ENCODE measurements at regions not wholly inside any gene's neighbourhood (a gene's known extent, or its start where the extent isn't known, plus 50 kb on each side); places are given as distances from the start of the nearest gene placed in this dataset.

DNA sequence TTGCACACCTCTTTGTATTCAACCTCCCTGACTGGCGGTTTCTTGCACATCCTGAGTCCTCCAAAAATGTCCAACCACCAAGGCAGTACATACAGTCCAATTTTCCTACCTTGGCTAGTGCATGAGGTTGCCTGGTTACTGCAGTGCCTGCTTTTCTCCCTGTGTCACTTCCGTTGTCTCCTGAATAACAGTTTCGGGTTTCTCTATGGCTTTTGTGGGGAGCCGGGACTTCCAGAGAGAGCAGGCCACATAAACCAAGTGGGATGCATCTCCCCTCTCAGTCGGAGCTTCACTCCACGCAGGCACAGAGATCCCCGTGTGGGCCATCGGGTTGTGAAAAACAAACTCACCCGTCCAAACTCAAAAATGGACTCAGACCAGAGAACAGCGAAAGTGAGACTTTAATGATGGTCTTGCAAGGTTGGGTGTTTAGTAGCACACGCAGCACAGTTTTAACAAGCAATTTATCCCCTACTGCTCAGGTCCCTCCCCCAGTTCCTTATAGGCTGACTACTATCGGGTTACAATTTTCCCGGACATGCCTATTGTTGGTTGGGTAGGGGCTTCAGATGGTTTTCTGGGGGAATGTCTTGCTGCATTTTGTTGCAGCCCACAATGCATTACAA is 173.1 kb downstream of the POU4F1 start:
- DNase-seq (ENCODE audit: low spot score) (no peak), ATAC-seq (no peak)
- intact Hi-C loops (cut with DNase I), result no loop called here

DNA sequence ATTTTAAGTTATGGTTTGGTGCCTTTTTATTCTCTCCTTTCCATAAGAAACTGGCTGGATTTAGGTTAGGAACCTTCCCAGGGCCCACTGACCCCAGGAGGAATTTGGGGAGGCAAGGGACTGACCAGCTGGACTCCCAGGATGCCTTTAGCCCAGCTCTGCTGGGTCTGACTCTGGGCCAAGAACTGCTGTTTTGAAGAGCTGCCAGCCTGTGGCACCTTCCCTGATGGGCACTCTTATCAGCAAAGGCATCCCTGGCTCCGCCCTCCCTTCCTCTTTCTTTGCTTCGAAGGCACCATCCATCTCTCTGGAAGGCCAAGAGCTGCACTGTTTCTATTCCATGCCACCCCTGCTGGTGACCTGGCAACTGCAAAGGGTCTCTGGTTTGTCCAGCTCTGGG is 174.7 kb downstream of the POU4F1 start:
- intact Hi-C loops (cut with DNase I), result no loop called here
- DNase-seq (ENCODE audit: low spot score), result no peak
- no peak for ATAC-seq

DNA sequence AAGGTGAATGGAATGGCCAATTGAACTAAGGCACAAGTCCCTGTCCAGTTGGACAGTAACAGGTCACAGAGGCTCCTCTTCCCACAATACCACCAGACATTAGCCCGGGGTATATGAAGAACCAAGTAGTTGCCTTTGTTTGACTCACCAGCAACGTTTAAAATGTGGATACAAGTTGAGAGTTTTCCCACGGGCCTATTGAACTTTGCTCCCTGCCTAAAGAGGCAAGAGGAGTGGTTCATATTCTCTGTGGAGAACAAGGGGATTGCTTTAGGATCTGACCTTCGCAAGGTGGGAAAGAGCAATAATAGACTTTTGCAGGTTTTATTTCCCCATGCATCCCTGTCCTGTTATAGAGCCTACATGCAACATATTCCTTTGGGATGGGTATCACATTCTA is 177.2 kb downstream of the POU4F1 start:
- ATAC-seq, result no peak
- intact Hi-C loops (cut with DNase I), result no loop called here

DNA sequence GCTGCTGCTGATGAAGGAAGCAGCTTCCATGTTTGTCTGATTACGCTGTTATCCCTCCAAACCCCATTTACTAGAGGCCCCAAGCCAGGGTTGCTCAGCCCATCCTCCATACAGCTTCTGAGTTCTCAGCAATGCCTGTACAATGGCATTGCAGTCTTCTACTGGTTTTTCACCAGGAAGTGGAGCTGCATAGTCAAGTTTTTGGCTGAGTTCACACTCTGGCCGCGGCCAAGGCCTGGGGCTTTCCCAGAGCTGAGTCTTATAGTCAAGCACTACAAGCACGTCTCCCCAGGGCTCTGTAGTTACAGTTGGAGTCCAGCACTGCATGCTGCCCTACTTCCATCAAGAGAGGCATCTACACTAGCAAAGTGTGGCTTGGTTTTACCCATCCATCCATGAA is 182.5 kb downstream of the POU4F1 start:
- DNase-seq (ENCODE audit: low spot score) (no peak), ATAC-seq (no peak)
- intact Hi-C loops (cut with DNase I), result no loop called here

More for the DNA sequence above, 177.2 kb downstream of the POU4F1 start:
- no peak for DNase-seq (ENCODE audit: low spot score)

DNA sequence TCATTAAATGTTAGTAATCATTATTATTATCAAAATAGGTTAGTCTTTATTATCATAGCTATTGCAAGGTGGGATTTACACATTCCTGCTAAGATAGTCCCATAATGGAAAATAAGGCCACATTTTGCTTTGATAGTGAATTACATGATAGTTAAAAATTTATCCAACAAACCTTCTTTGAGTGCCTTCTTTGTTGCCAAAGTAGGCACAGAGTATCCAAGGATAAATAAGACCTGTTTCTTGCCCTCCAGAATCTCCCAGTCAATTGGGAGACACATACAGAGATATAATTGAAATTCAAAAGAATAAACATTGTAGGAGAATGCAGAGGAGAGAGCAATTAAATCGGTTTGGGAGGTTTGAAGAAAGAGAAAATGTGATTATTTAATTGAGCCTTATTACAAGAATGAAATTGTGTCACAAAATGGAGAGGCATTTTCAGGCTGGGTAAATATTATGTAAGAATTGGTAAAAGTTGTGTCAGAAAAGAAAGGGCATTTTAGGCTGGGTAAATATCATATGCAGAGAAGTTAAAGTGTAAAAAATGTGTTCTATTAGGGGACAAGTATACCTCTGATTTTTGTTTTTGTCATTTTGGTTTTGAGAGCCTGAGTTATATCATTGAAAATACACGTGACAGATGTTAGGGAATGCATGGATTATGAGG is 189.3 kb downstream of the POU4F1 start:
- intact Hi-C loops (cut with DNase I), result no loop called here
- ATAC-seq (no peak), DNase-seq (ENCODE audit: low spot score) (no peak)

DNA sequence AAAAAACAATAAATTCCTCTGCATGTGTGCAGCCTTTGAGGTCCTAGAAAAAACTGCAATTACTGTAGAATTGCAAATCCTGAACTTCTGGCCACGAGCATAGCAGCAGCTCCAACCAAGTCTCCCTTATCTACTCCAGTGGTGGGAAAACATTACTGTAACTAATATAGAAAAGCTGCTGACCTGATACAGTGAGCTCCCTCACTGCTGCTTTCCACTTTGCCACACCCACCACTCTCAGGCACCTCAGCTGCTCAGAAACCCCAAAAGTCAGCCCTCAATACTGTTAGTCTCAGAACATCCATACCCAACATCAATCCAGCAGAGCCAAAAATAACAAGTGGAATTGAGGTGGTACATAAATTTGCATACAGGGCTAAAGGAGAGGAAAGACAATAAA is 192.5 kb downstream of the POU4F1 start:
- intact Hi-C loops (cut with DNase I), result no loop called here
- DNase-seq (ENCODE audit: low spot score) (no peak), ATAC-seq (no peak)

DNA sequence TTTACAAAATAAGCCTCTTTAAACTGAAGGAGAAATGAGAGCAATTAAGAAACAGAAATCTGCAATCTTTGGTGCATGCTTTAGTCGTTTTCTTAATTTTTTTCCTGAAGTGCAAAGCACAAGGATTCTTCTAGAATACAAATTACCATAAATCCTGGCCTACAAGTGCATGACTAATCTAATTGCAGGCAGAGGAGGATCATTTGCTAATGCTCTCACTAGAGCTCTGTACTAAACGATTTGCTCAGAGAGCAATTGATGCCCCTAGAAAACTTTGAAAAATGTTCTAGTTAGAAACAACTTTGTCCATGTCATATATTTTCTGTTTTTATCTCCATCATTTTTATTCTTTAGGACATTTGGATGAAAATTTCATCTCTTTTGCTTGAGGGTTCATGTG is 193.2 kb downstream of the POU4F1 start:
- ATAC-seq (no peak), DNase-seq (ENCODE audit: low spot score) (no peak)
- intact Hi-C loops (cut with DNase I), result no loop called here

DNA sequence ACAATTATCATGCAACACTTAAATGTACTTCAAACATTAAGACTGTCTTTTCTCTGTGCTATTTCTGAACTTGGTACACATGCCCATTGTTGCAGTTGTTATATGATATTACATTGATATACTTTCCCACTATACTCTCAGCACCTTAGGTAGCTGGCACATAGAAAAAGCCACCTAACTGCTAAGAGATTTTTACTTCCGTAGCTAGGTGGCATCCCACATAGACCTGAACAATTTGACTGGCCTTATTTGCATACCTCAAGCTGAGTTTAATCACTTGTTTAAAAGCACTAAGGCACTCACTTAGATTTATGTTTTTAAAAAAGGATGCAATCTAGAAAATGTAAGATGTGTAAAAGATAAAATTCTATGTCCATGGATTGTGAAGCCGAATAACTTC is 194.2 kb downstream of the POU4F1 start:
- intact Hi-C loops (cut with DNase I), result no loop called here
- DNase-seq (ENCODE audit: low spot score) (no peak), ATAC-seq (no peak)

DNA sequence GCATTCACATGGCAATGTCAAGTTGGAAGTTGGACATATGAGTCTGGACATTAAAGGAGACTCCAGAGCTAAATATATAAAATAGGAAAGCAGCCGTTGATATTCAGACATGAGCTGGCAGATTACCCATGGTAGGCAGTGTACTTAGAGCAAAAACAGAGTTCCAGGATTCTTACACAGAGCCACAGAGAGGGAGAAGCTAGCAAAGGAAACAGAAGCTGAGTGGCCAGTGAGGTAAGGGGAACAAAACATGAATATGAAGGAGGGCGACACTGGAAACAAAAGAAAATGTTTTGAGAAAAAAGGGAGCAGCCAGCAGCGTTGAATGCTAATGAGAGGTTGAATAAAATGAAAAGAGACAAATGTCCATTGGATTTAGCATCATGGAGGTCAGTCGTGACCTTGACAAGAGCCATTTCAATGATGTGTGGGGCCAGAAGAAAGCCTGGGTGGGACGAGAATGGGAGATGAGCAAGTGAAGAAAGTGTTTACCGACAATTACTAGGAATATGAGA is 198.4 kb downstream of the POU4F1 start:
- DNase-seq (ENCODE audit: low spot score) (no peak), ATAC-seq (no peak)
- intact Hi-C loops (cut with DNase I), result no loop called here

DNA sequence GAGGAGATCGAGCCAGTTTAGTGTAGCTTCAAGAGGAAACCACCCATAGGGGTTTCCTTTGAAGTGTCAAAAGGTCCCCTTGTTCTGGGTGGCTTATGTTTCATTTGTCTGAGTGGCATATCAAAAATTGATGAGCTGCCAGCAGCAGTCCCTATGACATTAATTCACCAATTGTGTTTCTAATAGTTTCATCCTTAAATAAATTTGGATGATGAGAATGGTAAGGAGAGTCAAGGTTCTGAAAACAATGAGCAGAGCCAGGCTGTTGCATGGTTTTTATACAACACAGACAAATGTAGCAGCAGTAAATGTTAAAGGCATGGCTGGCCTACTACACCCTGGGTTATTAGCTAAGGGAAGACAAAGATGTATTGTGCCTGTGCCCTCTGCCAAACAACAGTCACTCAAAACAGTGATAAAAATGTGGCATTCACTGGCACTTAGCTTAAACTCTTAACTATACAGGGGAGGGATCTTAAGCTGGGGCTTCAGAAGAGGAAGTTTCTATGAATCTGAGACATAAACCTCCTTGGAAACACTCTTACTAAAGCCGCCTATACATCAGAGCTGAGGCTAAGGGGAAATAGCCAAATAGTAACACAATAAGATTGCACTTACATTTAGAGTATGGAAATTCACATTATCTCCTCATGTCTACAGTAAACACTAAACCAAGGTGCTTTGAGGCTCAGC is 200.5 kb downstream of the POU4F1 start:
- intact Hi-C loops (cut with DNase I), result no loop called here
- DNase-seq (ENCODE audit: low spot score) (no peak), ATAC-seq (no peak)

DNA sequence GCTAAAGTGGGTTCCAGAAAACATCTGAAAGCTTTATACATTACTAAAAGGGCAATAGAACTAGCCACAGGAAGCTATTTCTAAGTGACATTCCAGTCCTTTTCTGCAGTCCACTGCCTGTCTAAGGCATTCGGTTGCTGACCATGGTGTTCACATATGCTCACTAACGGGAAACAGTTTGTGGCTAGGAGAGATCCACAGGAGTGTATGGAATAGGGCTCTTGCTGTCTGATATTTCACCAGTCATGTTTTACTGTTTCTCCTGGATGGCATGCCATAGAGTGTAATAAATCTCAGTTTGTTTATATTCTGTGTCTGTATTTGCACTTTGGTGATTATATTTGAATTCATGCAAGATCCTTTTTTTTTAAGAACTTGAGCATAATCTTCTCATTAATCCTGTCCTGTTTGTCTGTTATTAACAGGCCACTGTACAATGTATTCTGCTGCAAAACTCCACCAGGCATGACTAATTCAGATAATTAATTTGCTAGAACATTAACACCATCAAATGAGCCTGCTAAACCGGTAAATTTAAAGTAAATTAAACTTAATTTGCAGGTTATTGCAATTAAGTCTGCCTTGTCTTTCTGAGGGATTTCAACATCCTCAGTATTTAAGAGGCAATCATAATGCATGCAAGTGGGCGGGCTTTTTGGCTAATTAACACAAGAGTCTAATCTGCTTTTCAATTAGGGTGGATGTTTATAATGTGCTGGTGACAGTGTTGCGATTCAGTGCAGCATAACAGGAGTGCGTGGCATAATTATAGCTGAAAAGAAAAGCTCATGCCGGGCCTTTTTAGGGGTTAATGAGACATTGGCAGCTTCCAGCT is 201.3 kb downstream of the POU4F1 start:
- ATAC-seq, result no peak
- intact Hi-C loops (cut with DNase I), result no loop called here
- DNase-seq (ENCODE audit: low spot score), result no peak

DNA sequence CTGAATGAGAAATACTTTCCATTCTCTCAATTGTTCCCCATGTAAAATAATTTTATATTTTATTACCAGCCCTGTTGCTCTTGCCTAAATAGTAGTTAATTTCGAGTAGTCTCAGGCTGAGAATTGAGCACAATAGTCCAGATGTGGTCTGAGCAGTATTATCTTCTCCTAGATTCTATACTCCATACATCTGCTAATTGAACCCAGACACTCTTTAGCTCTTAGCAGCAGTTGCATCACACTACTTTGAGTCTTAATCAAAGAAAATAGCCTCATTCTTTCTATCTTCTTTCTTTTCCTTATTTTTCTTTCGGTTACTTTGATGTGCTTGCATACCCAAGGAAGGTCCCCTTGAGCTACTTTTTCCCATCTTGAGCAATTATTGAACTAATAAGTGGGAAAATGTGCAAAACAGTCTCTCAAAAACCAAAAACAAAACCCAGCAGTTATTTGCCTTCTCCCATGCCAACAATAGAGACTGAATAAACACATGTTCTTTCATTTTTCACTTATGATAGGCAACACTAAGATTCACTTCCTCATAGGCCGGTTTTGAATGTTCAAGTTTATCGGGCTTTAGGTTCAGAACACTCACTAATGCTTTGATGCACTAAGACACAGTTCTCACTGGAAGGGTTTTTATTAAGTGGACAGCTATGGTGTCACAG is 204.5 kb downstream of the POU4F1 start:
- DNase-seq (ENCODE audit: low spot score) (no peak), ATAC-seq (no peak)
- intact Hi-C loops (cut with DNase I), result no loop called here

DNA sequence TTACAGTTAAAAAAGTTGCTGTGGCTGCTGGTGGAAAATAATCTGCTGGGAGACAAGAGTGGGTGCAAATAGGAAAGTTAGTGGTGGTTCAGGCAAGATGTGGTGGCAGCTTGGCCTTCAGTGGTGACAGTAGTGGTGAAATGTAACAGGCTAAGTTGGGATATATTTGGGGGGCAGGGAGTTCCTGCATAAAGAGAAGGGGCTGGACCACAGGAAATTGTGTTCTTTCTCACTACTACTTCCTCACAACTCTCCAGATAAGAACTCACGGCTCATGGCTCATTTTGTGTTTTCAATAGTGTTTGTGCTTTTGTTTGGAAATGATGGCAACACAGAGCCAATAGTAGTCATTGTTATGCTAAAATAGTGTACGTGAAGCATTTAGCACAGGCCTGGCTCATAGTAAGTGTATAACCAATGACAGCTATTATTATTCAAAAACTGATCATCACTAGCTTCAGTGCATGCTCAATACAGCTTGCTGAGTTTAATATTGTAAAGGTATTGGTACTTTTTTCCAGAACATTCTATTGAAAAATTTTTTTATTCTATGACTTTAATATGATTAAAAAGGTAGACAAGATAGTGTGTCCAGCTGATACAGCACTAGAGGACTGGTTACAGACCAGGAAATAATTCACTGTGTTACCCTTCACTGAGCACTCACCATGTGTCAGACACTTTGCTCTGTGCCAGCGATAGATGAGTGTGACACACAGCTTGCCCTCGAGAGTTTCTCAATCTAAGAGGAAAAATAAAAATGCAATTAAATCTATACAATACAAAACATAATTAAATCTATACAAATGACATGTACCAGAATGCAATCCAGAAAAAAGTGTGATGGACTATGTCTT is 209.8 kb downstream of the POU4F1 start:
- intact Hi-C loops (cut with DNase I), result no loop called here
- ATAC-seq (no peak), DNase-seq (ENCODE audit: low spot score) (no peak)

DNA sequence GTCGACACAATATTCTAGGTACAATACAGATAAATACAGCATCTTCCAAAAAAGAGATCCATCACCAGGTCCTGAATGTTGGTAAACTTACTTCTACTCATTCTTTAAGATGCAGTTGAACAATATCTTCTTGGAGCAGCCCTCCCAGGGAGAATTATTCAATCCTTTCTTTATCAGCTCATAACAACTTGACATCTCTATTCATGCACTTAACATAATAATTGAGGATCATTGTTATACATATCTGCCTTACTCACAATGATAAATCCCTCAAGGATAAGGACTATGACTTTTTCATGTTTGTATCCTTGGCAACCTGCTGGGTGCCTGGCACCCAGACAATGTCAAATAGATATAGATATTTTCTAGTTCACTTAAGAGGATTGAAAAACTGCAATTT is 219.5 kb downstream of the POU4F1 start:
- no peak for DNase-seq (ENCODE audit: low spot score)
- ATAC-seq, result no peak
- intact Hi-C loops (cut with DNase I), result no loop called here

DNA sequence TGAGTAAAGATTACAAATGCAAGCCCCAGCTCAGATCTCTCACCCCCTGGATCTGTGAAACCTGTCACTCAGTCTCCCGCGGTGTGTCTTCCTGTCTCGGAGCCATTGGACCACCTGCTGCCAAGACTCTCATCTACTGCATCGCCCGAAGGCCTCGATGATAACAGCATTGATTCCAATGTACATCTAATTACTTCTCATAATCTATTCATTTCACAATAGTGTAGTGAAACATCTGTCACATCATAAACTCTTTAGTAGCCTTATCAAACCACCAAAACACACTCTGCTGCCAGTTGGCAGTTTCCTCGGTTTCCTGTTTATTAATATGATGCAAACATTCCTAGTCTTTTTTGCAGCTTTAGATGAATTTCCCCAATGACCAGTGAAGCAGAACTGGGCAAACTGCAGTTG is 220.3 kb downstream of the POU4F1 start:
- DNase-seq (ENCODE audit: low spot score) (no peak), ATAC-seq (no peak)
- intact Hi-C loops (cut with DNase I), result no loop called here

DNA sequence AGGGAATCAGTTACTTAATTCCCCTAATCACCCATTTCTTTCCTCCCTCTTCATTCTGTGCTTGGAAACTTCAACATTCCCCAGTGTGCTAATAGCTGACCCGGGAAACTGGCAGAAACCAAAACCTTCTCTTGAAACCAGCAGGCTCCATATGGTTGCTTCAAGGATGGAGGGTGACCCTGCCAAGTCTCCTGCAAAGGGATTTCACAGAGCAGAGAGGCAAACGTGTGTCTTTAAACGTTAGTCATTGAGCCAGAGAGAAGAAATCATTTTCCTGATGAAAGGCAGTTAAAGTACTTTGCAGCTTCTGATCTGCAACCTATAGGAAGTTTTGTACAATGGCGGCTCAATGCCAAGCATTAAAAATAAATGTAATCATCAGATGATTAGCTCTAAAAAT is 220.9 kb downstream of the POU4F1 start:
- ATAC-seq, result no peak
- DNase-seq (ENCODE audit: low spot score), result no peak
- intact Hi-C loops (cut with DNase I), result no loop called here

DNA sequence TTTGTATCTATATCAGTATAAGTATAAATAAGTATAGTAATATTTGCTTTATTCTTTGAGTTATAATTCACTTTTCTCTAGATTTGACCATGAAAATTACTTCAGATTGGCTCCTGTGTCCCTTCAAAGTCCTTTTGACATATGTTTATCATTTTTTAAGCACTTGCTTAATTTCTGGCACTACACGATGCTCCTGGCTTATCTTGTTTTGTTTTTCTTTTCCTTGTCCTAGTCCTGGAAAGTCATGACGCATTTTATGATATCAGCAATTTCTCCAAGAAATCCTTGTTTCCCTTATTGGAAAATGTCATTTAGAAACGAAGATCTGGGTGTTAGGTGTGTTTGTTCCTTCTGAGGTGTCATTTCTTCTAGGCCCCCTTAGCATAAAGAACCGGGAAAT is 226.5 kb downstream of the POU4F1 start:
- DNase-seq (ENCODE audit: low spot score) (no peak), ATAC-seq (no peak)
- intact Hi-C loops (cut with DNase I), result no loop called here

DNA sequence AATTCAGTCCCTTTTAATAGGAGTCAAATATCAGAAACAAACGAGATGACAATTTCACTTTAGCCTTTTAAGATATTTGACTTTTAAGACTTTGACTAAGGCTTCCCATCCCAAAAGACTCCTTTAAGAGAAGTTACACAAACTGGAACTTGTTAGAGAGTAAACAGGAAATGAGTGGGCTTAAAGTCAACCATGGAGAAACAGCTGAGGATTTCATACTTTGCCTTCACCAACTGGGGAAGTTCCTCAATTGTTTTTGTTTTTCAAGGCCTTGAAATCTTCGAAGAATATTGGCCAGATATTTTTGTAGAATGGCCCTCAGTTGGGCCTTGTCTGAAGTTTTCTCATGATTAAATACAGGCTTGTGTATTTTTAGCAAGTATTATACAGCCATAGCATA is 227.3 kb downstream of the POU4F1 start:
- ATAC-seq, result no peak
- DNase-seq (ENCODE audit: low spot score), result no peak
- intact Hi-C loops (cut with DNase I), result no loop called here
